RPMI8226 (cell line): ENCODE measurements at regions not wholly inside any gene's neighbourhood (a gene's known extent, or its start where the extent isn't known, plus 50 kb on each side); places are given as distances from the start of the nearest gene placed in this dataset.

Source experiments
- DNase-seq: peaks from one replicate; pipeline ENCODE4 v3.0.0-alpha.2; 2015

- DNase-seq, result no peak
Observed at GRCh38 chr2:145068509-145068908, 548.6 kb upstream of the ZEB2 start.

GRCh38 chr2:145067549-145068030, 547.7 kb upstream of the ZEB2 start:
- no peak for DNase-seq

GRCh38 chr2:145066856-145067548, 547.1 kb upstream of the ZEB2 start:
- no peak for DNase-seq

- DNase-seq, result no peak
Observed at GRCh38 chr2:145066151-145066661, 546.3 kb upstream of the ZEB2 start.

- no peak for DNase-seq
Observed at GRCh38 chr2:145065342-145065741, 545.4 kb upstream of the ZEB2 start.

GRCh38 chr2:145064511-145064910, 544.6 kb upstream of the ZEB2 start:
- DNase-seq, result no peak

GRCh38 chr2:145060876-145061275, 541.0 kb upstream of the ZEB2 start:
- DNase-seq, result no peak

- no peak for DNase-seq
Observed at GRCh38 chr2:145059914-145060313, 540.0 kb upstream of the ZEB2 start.

- no peak for DNase-seq
Observed at GRCh38 chr2:145059343-145059742, 539.4 kb upstream of the ZEB2 start.

GRCh38 chr2:145058457-145058856, 538.5 kb upstream of the ZEB2 start:
- DNase-seq, result no peak

- DNase-seq, result no peak
Observed at GRCh38 chr2:145055651-145056050, 535.7 kb upstream of the ZEB2 start.

GRCh38 chr2:145050134-145050533, 530.2 kb upstream of the ZEB2 start:
- no peak for DNase-seq

GRCh38 chr2:145049475-145049874, 529.6 kb upstream of the ZEB2 start:
- DNase-seq, result no peak

GRCh38 chr2:145047554-145047953, 527.6 kb upstream of the ZEB2 start:
- DNase-seq, result no peak

- no peak for DNase-seq
Observed at GRCh38 chr2:145044491-145044890, 524.6 kb upstream of the ZEB2 start.

- DNase-seq, result no peak
Observed at GRCh38 chr2:145043399-145043834, 523.5 kb upstream of the ZEB2 start.

- no peak for DNase-seq
Observed at GRCh38 chr2:145041706-145042105, 521.8 kb upstream of the ZEB2 start.

- DNase-seq, result no peak
Observed at GRCh38 chr2:145040433-145040832, 520.5 kb upstream of the ZEB2 start.

GRCh38 chr2:145038041-145038525, 518.2 kb upstream of the ZEB2 start:
- DNase-seq, result no peak

GRCh38 chr2:145036421-145037011, 516.6 kb upstream of the ZEB2 start:
- DNase-seq, result no peak

- DNase-seq, result no peak
Observed at GRCh38 chr2:145034511-145034910, 514.6 kb upstream of the ZEB2 start.

GRCh38 chr2:145033438-145033837, 513.5 kb upstream of the ZEB2 start:
- no peak for DNase-seq

GRCh38 chr2:145032791-145033190, 512.9 kb upstream of the ZEB2 start:
- DNase-seq, result no peak

GRCh38 chr2:145029873-145030272, 510.0 kb upstream of the ZEB2 start:
- no peak for DNase-seq
